ENCODE measurements at regions not wholly inside any gene's neighbourhood (a gene's known extent, or its start where the extent isn't known, plus 50 kb on each side); places are given as distances from the start of the nearest gene placed in this dataset.

DNA sequence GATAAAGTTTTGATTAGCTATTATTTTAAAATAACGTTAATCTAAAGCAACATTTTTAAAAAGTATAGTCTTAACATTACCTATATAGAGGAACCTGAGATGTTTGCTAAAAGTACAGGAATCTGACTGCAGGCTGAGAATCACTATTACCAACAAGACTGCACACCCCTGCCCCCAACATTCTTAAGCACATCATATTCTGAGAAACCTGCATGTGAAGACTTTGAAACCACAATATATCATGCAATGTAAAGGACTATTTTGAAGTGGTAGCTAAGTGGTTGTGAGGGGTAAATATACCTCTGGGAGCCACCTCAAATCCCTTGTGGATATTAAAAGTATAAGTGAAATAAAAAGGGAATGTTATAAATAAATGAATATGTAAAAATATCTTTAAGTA, 119.0 kb upstream of the KLF12 start:
- H3K4me3 ChIP-seq (ENCODE audit: low read depth, low read length), result no peak overlapping the region
- TF ChIP-seq, protein P1, sequence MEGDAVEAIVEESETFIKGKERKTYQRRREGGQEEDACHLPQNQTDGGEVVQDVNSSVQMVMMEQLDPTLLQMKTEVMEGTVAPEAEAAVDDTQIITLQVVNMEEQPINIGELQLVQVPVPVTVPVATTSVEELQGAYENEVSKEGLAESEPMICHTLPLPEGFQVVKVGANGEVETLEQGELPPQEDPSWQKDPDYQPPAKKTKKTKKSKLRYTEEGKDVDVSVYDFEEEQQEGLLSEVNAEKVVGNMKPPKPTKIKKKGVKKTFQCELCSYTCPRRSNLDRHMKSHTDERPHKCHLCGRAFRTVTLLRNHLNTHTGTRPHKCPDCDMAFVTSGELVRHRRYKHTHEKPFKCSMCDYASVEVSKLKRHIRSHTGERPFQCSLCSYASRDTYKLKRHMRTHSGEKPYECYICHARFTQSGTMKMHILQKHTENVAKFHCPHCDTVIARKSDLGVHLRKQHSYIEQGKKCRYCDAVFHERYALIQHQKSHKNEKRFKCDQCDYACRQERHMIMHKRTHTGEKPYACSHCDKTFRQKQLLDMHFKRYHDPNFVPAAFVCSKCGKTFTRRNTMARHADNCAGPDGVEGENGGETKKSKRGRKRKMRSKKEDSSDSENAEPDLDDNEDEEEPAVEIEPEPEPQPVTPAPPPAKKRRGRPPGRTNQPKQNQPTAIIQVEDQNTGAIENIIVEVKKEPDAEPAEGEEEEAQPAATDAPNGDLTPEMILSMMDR (IDR thresholded peaks at IDR 0.05; ENCODE audit: low read depth, low read length), result no peak
- TF ChIP-seq, protein P2, sequence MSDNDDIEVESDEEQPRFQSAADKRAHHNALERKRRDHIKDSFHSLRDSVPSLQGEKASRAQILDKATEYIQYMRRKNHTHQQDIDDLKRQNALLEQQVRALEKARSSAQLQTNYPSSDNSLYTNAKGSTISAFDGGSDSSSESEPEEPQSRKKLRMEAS (IDR thresholded peaks at IDR 0.05; ENCODE audit: low read depth, low read length), result no peak
- TF ChIP-seq POLR2A (IDR thresholded peaks at IDR 0.05; ENCODE audit: extremely low read depth, insufficient read length) (no peak), MYC (IDR thresholded peaks at IDR 0.05; ENCODE audit: low read depth, low read length) (no peak)
- DNase-seq (ENCODE audit: low read depth), result no peak

DNA sequence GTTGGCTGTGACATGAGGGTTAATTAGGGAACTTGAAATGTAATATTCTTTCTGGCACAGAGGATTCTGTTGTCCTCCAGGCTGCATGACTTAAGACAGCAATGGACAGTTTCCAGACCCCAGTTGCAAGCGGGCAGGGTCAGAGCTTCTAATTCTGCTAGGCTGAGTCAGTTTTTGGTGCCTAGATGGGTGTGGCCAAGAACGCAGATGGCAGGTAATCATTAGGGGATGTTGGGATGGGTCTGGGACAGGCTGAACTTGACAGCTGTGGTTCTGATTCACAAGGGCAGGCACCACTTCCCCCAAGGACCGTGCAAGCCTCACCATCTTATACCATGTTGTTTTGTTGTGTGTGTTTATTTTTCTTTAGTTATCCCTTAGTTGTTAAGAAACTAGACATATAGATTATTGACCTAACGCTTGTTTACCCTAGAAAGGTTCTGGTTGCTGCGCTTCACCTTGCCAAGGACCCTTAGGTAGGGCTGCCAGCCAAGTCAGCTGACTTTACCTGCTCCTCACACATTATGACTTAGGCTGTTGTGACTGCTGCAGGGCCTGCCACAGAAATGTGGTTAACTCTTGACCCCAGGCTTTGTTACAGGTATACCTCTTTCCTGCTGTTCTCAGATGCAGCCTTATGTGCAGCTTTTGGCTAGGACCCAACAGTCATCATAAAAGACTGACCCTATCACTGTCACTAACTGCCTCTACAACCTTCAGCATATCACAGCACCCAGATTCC, 117.7 kb upstream of the KLF12 start:
- no peak for DNase-seq (ENCODE audit: low read depth)
- no peak overlapping the region for H3K4me3 ChIP-seq (ENCODE audit: low read depth, low read length)

DNA sequence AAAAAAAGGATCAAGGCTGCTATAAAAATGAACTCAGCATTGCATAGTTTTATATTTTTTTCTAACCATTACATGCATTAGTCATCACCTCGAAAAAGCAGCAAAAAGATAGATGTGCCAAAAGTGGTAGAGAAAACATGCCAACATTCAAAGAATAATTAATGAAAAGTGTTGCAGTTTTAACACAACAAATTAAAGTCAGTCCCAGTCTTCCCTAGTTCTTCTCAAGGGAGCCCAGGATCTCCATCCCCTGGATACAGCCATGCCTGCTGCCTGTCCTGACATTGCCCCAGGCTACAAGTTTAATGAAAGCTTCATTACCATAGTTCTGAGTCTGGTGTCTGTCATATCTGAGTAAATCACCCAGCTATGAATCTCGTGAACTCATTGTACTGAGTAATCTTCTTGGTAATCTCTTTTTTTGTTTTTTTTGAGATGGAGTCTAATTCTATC, 116.6 kb upstream of the KLF12 start:
- no peak overlapping the region for H3K4me3 ChIP-seq (ENCODE audit: low read depth, low read length)
- DNase-seq (ENCODE audit: low read depth), result no peak
- TF ChIP-seq POLR2A (IDR thresholded peaks at IDR 0.05; ENCODE audit: extremely low read depth, insufficient read length) (no peak), MYC (IDR thresholded peaks at IDR 0.05; ENCODE audit: low read depth, low read length) (no peak)
- TF ChIP-seq, protein P1 (IDR thresholded peaks at IDR 0.05; ENCODE audit: low read depth, low read length), result no peak
- TF ChIP-seq, protein P2 (IDR thresholded peaks at IDR 0.05; ENCODE audit: low read depth, low read length), result no peak

More for the DNA sequence above, 117.7 kb upstream of the KLF12 start:
- TF ChIP-seq, protein P1 (IDR thresholded peaks at IDR 0.05; ENCODE audit: low read depth, low read length), result no peak
- TF ChIP-seq MYC (IDR thresholded peaks at IDR 0.05; ENCODE audit: low read depth, low read length), result no peak
- TF ChIP-seq, protein P2 (IDR thresholded peaks at IDR 0.05; ENCODE audit: low read depth, low read length), result no peak
- no peak for TF ChIP-seq POLR2A (IDR thresholded peaks at IDR 0.05; ENCODE audit: extremely low read depth, insufficient read length)

DNA sequence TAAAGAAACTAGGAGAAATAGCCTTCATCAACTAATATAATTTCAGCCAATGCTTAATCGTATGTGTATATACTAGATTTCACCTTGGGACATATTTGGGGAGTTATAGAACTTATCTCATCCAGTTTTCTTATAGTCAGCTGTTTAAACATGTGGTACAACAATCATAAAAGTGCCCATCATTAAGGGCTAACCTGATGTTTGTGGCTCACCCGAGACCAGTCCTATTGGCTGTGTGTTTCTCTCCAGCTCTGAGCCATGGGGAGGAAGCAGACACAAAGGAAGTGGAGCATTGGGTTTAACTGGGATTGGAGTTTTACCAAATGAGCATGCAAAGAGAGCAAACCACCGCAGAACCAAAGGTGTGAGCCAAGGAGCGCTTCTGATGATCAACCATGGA, 114.3 kb upstream of the KLF12 start:
- H3K4me3 ChIP-seq (ENCODE audit: low read depth, low read length), result no peak overlapping the region
- TF ChIP-seq, protein P2 (IDR thresholded peaks at IDR 0.05; ENCODE audit: low read depth, low read length), result no peak
- TF ChIP-seq MYC (IDR thresholded peaks at IDR 0.05; ENCODE audit: low read depth, low read length) (no peak), POLR2A (IDR thresholded peaks at IDR 0.05; ENCODE audit: extremely low read depth, insufficient read length) (no peak)
- TF ChIP-seq, protein P1 (IDR thresholded peaks at IDR 0.05; ENCODE audit: low read depth, low read length), result no peak
- DNase-seq (ENCODE audit: low read depth), result no peak

DNA sequence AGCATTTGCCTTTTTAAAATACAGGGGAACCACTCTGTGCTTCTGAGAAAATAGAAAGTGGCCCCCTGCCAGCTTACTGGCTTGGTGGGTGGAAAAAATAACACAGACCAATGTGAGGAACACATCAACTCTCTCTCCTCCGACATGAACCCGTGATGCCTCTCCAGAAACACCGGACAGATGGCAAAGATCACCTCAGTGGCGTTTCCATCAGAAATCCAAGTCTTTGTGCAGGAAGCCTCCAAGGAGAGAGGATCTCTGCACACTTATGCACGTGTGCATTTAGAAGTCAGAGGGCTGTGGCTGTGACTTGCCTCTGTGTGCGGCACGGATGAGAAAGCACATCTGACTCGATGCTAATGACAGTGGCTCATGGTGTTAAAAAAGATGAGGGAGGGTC, 112.3 kb upstream of the KLF12 start:
- no peak for DNase-seq (ENCODE audit: low read depth)
- TF ChIP-seq POLR2A (IDR thresholded peaks at IDR 0.05; ENCODE audit: extremely low read depth, insufficient read length), result no peak
- TF ChIP-seq MYC (IDR thresholded peaks at IDR 0.05; ENCODE audit: low read depth, low read length), result no peak
- TF ChIP-seq, protein P2 (IDR thresholded peaks at IDR 0.05; ENCODE audit: low read depth, low read length), result no peak
- TF ChIP-seq, protein P1 (IDR thresholded peaks at IDR 0.05; ENCODE audit: low read depth, low read length), result no peak
- H3K4me3 ChIP-seq (ENCODE audit: low read depth, low read length), result no peak overlapping the region

Measured in NB4 (cell line).